ENCODE measurements at regions not wholly inside any gene's neighbourhood (a gene's known extent, or its start where the extent isn't known, plus 50 kb on each side); places are given as distances from the start of the nearest gene placed in this dataset.

- TF ChIP-seq CEBPB (IDR thresholded peaks at IDR 0.05) (no peak), CTCF (IDR thresholded peaks at IDR 0.05) (no peak), RFX5 (IDR thresholded peaks at IDR 0.05) (no peak), POLR2A (IDR thresholded peaks at IDR 0.05; ENCODE audit: low read length) (no peak), RCOR1 (IDR thresholded peaks at IDR 0.05; ENCODE audit: low read depth, low read length) (no peak)
Observed at GRCh38 chr10:111774486-111774885, 409.1 kb downstream of the GPAM start.
